Liver (tissue), 3 donors: ENCODE measurements at regions not wholly inside any gene's neighbourhood (a gene's known extent, or its start where the extent isn't known, plus 50 kb on each side); places are given as distances from the start of the nearest gene placed in this dataset.

ENCODE experiments used
- EGR1 ChIP-seq, 2 donors: IDR thresholded peaks; 2 replicates each; pipeline ENCODE4 v1.6.1; 2016 to 2018; ENCODE audit warnings: antibody characterized with exemption in 2 of 2, low read depth in 2 of 2
- GABPA ChIP-seq, 2 donors: IDR thresholded peaks in 1 of 2; conservative IDR thresholded peaks in 1 of 2; 2 replicates each; pipeline ENCODE4 v1.6.1; 2016; ENCODE audit warnings: antibody characterized with exemption in 2 of 2, mild to moderate bottlenecking in 1 of 2, moderate library complexity in 1 of 2
- HNF4A ChIP-seq, 2 donors: conservative IDR thresholded peaks; 2 replicates each; pipeline ENCODE4 v1.6.1; 2016; ENCODE audit warnings: antibody characterized with exemption in 2 of 2, mild to moderate bottlenecking in 2 of 2
- JUND ChIP-seq, 2 donors: IDR thresholded peaks; 2 replicates each; pipeline ENCODE4 v1.6.1; 2016; ENCODE audit warnings: antibody characterized with exemption in 2 of 2
- RAD21 ChIP-seq, 2 donors: IDR thresholded peaks; 2 replicates each; pipeline ENCODE4 v1.6.1; 2016; ENCODE audit warnings: antibody characterized with exemption in 2 of 2, mild to moderate bottlenecking in 2 of 2
- RXRA ChIP-seq, 2 donors: IDR thresholded peaks; 2 replicates each; pipeline ENCODE4 v1.6.1; 2017 to 2018; ENCODE audit warnings: antibody characterized with exemption in 2 of 2, mild to moderate bottlenecking in 1 of 2
- SP1 ChIP-seq: IDR thresholded peaks from 2 replicates; pipeline ENCODE4 v1.6.1; 2018; ENCODE audit warnings: antibody characterized with exemption, mild to moderate bottlenecking
- TAF1 ChIP-seq: conservative IDR thresholded peaks from 2 replicates; pipeline ENCODE4 v1.6.1; 2016; ENCODE audit warnings: antibody characterized with exemption, mild to moderate bottlenecking
- YY1 ChIP-seq: IDR thresholded peaks from 2 replicates; pipeline ENCODE4 v1.6.1; 2016; ENCODE audit warnings: antibody characterized with exemption, mild to moderate bottlenecking
- TF ChIP-seq, protein P1 (sequence below): fragments of 150-350 bp; IDR thresholded peaks from 2 replicates; pipeline ENCODE4 v1.5.1; 2017; ENCODE audit warnings: improper control_type of control experiment, low read depth, low read length; ENCODE audit not compliant: missing input control
- TF ChIP-seq, protein P2 (sequence below): IDR thresholded peaks from 2 replicates; pipeline ENCODE4 v1.6.1; 2016; ENCODE audit warnings: antibody characterized with exemption
- TF ChIP-seq, protein P3 (sequence below): IDR thresholded peaks from 2 replicates; pipeline ENCODE4 v1.6.1; 2016; ENCODE audit warnings: antibody characterized with exemption, mild to moderate bottlenecking
- TF ChIP-seq, protein P4 (sequence below): IDR thresholded peaks from 2 replicates; pipeline ENCODE4 v1.6.1; 2016; ENCODE audit warnings: antibody characterized with exemption
- TF ChIP-seq, protein P5 (sequence below): IDR thresholded peaks from 2 replicates; pipeline ENCODE4 v1.6.1; 2016; ENCODE audit warnings: antibody characterized with exemption
- donor health status: healthy.
- donor health status: healthy.

DNA sequence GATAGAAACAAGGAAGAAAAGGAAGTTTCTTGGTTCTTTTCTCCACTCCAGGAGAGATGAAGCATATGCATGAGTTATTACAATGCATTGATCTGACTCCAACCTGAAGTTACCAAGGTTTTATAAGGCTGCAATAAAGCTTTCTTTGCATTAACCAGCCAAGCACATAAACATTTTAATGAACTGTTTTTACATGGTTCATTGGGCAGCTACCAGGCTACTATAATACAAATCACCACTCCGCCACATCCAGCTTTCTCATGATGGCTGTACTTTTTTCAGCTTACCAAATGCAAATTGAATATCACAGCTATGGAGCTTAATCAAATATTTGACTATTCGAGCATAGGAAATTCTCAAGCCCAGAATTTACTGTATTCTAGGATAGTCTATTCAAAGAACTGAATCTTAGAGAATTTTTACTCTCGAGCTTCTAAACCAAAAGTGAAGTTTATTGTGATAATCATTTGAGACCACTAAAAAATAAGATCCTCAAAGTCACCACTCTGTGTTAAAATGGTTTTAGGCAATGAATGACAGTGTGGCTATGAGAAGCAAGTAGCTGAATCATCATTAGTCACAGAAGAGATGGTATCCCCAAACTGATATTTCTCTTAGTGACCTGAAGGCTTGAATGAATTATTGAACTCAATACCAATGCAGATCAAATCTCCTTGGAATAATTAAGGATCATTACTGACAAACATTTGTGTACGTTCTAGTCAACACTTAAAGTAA, 58.6 kb upstream of the ZNF281 start:
- TF ChIP-seq JUND (IDR thresholded peaks at IDR 0.05) (no peak), TAF1 (no peak), YY1 (no peak), RAD21 (IDR thresholded peaks at IDR 0.05) (no peak), EGR1 (IDR thresholded peaks at IDR 0.05; ENCODE audit: low read depth in 2 of 2) (no peak), SP1 (no peak), RXRA (IDR thresholded peaks at IDR 0.05) (no peak), GABPA (IDR thresholded peaks at IDR 0.05 in 1 of 2, conservative IDR thresholded peaks at IDR 0.05 in 1 of 2) (no peak), HNF4A (conservative IDR thresholded peaks at IDR 0.05) (no peak)
- TF ChIP-seq, protein P1, sequence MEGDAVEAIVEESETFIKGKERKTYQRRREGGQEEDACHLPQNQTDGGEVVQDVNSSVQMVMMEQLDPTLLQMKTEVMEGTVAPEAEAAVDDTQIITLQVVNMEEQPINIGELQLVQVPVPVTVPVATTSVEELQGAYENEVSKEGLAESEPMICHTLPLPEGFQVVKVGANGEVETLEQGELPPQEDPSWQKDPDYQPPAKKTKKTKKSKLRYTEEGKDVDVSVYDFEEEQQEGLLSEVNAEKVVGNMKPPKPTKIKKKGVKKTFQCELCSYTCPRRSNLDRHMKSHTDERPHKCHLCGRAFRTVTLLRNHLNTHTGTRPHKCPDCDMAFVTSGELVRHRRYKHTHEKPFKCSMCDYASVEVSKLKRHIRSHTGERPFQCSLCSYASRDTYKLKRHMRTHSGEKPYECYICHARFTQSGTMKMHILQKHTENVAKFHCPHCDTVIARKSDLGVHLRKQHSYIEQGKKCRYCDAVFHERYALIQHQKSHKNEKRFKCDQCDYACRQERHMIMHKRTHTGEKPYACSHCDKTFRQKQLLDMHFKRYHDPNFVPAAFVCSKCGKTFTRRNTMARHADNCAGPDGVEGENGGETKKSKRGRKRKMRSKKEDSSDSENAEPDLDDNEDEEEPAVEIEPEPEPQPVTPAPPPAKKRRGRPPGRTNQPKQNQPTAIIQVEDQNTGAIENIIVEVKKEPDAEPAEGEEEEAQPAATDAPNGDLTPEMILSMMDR, result no peak
- TF ChIP-seq, protein P2, sequence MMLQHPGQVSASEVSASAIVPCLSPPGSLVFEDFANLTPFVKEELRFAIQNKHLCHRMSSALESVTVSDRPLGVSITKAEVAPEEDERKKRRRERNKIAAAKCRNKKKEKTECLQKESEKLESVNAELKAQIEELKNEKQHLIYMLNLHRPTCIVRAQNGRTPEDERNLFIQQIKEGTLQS, result no peak
- TF ChIP-seq, protein P3, sequence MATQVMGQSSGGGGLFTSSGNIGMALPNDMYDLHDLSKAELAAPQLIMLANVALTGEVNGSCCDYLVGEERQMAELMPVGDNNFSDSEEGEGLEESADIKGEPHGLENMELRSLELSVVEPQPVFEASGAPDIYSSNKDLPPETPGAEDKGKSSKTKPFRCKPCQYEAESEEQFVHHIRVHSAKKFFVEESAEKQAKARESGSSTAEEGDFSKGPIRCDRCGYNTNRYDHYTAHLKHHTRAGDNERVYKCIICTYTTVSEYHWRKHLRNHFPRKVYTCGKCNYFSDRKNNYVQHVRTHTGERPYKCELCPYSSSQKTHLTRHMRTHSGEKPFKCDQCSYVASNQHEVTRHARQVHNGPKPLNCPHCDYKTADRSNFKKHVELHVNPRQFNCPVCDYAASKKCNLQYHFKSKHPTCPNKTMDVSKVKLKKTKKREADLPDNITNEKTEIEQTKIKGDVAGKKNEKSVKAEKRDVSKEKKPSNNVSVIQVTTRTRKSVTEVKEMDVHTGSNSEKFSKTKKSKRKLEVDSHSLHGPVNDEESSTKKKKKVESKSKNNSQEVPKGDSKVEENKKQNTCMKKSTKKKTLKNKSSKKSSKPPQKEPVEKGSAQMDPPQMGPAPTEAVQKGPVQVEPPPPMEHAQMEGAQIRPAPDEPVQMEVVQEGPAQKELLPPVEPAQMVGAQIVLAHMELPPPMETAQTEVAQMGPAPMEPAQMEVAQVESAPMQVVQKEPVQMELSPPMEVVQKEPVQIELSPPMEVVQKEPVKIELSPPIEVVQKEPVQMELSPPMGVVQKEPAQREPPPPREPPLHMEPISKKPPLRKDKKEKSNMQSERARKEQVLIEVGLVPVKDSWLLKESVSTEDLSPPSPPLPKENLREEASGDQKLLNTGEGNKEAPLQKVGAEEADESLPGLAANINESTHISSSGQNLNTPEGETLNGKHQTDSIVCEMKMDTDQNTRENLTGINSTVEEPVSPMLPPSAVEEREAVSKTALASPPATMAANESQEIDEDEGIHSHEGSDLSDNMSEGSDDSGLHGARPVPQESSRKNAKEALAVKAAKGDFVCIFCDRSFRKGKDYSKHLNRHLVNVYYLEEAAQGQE, result no peak
- TF ChIP-seq, protein P4, sequence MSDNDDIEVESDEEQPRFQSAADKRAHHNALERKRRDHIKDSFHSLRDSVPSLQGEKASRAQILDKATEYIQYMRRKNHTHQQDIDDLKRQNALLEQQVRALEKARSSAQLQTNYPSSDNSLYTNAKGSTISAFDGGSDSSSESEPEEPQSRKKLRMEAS, result no peak
- TF ChIP-seq, protein P5, sequence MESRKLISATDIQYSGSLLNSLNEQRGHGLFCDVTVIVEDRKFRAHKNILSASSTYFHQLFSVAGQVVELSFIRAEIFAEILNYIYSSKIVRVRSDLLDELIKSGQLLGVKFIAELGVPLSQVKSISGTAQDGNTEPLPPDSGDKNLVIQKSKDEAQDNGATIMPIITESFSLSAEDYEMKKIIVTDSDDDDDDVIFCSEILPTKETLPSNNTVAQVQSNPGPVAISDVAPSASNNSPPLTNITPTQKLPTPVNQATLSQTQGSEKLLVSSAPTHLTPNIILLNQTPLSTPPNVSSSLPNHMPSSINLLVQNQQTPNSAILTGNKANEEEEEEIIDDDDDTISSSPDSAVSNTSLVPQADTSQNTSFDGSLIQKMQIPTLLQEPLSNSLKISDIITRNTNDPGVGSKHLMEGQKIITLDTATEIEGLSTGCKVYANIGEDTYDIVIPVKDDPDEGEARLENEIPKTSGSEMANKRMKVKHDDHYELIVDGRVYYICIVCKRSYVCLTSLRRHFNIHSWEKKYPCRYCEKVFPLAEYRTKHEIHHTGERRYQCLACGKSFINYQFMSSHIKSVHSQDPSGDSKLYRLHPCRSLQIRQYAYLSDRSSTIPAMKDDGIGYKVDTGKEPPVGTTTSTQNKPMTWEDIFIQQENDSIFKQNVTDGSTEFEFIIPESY, result no peak
